SJCRH30 (cell line): ENCODE measurements at regions not wholly inside any gene's neighbourhood (a gene's known extent, or its start where the extent isn't known, plus 50 kb on each side); places are given as distances from the start of the nearest gene placed in this dataset.

Experiments
- DNase-seq, 2 experiments: peaks; one replicate each; pipeline ENCODE4 v3.0.0-alpha.2; 2015 to 2020
- H3K27ac ChIP-seq: fragments of 250-450 bp; sonication (Bioruptor Pico); 2 replicates; pipeline ENCODE4 v1.5.1; 2020; ENCODE audit warnings: mild to moderate bottlenecking, moderate library complexity
- H3K27me3 ChIP-seq: fragments of 250-450 bp; sonication (Bioruptor Pico); 2 replicates; pipeline ENCODE4 v1.5.1; 2020; ENCODE audit warnings: mild to moderate bottlenecking, moderate library complexity
- H3K36me3 ChIP-seq: fragments of 250-450 bp; sonication (Bioruptor Pico); 2 replicates; pipeline ENCODE4 v1.5.1; 2020; ENCODE audit warnings: mild to moderate bottlenecking, moderate library complexity
- H3K4me1 ChIP-seq: fragments of 250-450 bp; sonication (Bioruptor Pico); 2 replicates; pipeline ENCODE4 v1.5.1; 2020; ENCODE audit warnings: mild to moderate bottlenecking, moderate library complexity
- H3K4me3 ChIP-seq: fragments of 250-450 bp; sonication (Bioruptor Pico); 2 replicates; pipeline ENCODE4 v1.5.1; 2020; ENCODE audit warnings: mild to moderate bottlenecking, moderate library complexity
- H3K9me3 ChIP-seq: fragments of 250-450 bp; sonication (Bioruptor Pico); replicated peaks from 2 replicates; pipeline ENCODE4 v1.5.1; 2020; ENCODE audit warnings: mild to moderate bottlenecking, moderate library complexity

GRCh38 chr7:41809529-41809939, 106.6 kb upstream of the INHBA start:
- no peak overlapping the region for H3K4me3 ChIP-seq
- no peak overlapping the region for H3K27ac ChIP-seq
- no peaks in the 10 kb centered on the region for H3K36me3 ChIP-seq
- no peaks in the 10 kb centered on the region for H3K4me1 ChIP-seq
- no peaks in the 10 kb centered on the region; the same call in 1 of the 2 replicates for H3K27me3 ChIP-seq
- no peaks in the 10 kb centered on the region for H3K9me3 ChIP-seq
- DNase-seq = no peak

GRCh38 chr7:41809116-41809515, 106.2 kb upstream of the INHBA start:
- Histone ChIP-seq H3K36me3 (no peaks in the 10 kb centered on the region), H3K4me3 (no peak overlapping the region), H3K9me3 (no peaks in the 10 kb centered on the region), H3K27ac (no peak overlapping the region), H3K4me1 (no peaks in the 10 kb centered on the region), H3K27me3 (no peaks in the 10 kb centered on the region; the same call in 1 of the 2 replicates)
- no peak for DNase-seq

- Histone ChIP-seq H3K9me3 (no peaks in the 10 kb centered on the region), H3K27ac (no peak overlapping the region), H3K4me3 (no peak overlapping the region), H3K36me3 (no peaks in the 10 kb centered on the region), H3K27me3 (no peaks in the 10 kb centered on the region), H3K4me1 (no peaks in the 10 kb centered on the region)
- DNase-seq = no peak
Observed at GRCh38 chr7:41808541-41808940, 105.7 kb upstream of the INHBA start.

GRCh38 chr7:41803569-41803968, 100.7 kb upstream of the INHBA start:
- no peak overlapping the region for H3K4me3 ChIP-seq
- no peak overlapping the region for H3K27ac ChIP-seq
- H3K27me3 ChIP-seq = no peaks in the 10 kb centered on the region
- no peaks in the 10 kb centered on the region for H3K4me1 ChIP-seq
- H3K9me3 ChIP-seq = no peaks in the 10 kb centered on the region
- DNase-seq = no peak
- no peaks in the 10 kb centered on the region for H3K36me3 ChIP-seq

- H3K27me3 ChIP-seq = 0 out of 2 replicates have a peak, but pooled peaks cover 3% of the 10 kb centered on the region
- H3K4me1 ChIP-seq = no peaks in the 10 kb centered on the region
- H3K36me3 ChIP-seq = no peaks in the 10 kb centered on the region
- no peaks in the 10 kb centered on the region for H3K9me3 ChIP-seq
- no peak overlapping the region for H3K4me3 ChIP-seq
- no peak overlapping the region for H3K27ac ChIP-seq
- DNase-seq = no peak
Observed at GRCh38 chr7:41796331-41796730, 93.4 kb upstream of the INHBA start.

GRCh38 chr7:41795276-41795833, 92.5 kb upstream of the INHBA start:
- DNase-seq = no peak
- H3K27ac ChIP-seq = no peak overlapping the region
- H3K4me1 ChIP-seq = no peaks in the 10 kb centered on the region
- H3K36me3 ChIP-seq = no peaks in the 10 kb centered on the region
- 0 out of 2 replicates have a peak, but pooled peaks cover 3% of the 10 kb centered on the region for H3K27me3 ChIP-seq
- H3K9me3 ChIP-seq = no peaks in the 10 kb centered on the region
- H3K4me3 ChIP-seq = no peak overlapping the region

GRCh38 chr7:41793556-41793955, 90.7 kb upstream of the INHBA start:
- Histone ChIP-seq H3K36me3 (no peaks in the 10 kb centered on the region), H3K27me3 (0 out of 2 replicates have a peak, but pooled peaks cover 5% of the 10 kb centered on the region), H3K4me3 (no peak overlapping the region), H3K4me1 (no peaks in the 10 kb centered on the region), H3K9me3 (no peaks in the 10 kb centered on the region; the same call in 1 of the 2 replicates), H3K27ac (no peak overlapping the region)
- no peak for DNase-seq

- no peak for DNase-seq
- Histone ChIP-seq H3K9me3 (no peaks in the 10 kb centered on the region; the same call in 1 of the 2 replicates), H3K27ac (no peak overlapping the region), H3K4me1 (no peaks in the 10 kb centered on the region), H3K36me3 (no peaks in the 10 kb centered on the region), H3K27me3 (peaks cover 2% of the 10 kb centered on the region; the same call in 1 of the 2 replicates), H3K4me3 (no peak overlapping the region)
Observed at GRCh38 chr7:41792120-41792519, 89.2 kb upstream of the INHBA start.

GRCh38 chr7:41788556-41788955, 85.7 kb upstream of the INHBA start:
- no peak overlapping the region for H3K4me3 ChIP-seq
- H3K27ac ChIP-seq = no peak overlapping the region
- DNase-seq = no peak
- no peaks in the 10 kb centered on the region; the same call in 1 of the 2 replicates for H3K9me3 ChIP-seq
- no peaks in the 10 kb centered on the region for H3K4me1 ChIP-seq
- H3K27me3 ChIP-seq = peaks cover 2% of the 10 kb centered on the region
- H3K36me3 ChIP-seq = no peaks in the 10 kb centered on the region

GRCh38 chr7:41787651-41788350, 84.9 kb upstream of the INHBA start:
- no peaks in the 10 kb centered on the region; the same call in 1 of the 2 replicates for H3K9me3 ChIP-seq
- no peaks in the 10 kb centered on the region for H3K36me3 ChIP-seq
- H3K4me3 ChIP-seq = no peak overlapping the region
- H3K27me3 ChIP-seq = peaks cover 2% of the 10 kb centered on the region
- H3K27ac ChIP-seq = no peak overlapping the region
- H3K4me1 ChIP-seq = no peaks in the 10 kb centered on the region
- no peak for DNase-seq

GRCh38 chr7:41786944-41787343, 84.1 kb upstream of the INHBA start:
- Histone ChIP-seq H3K4me1 (no peaks in the 10 kb centered on the region), H3K27ac (no peak overlapping the region), H3K4me3 (no peak overlapping the region), H3K27me3 (peaks cover 2% of the 10 kb centered on the region), H3K9me3 (no peaks in the 10 kb centered on the region; the same call in 1 of the 2 replicates), H3K36me3 (no peaks in the 10 kb centered on the region)
- DNase-seq = no peak

GRCh38 chr7:41786404-41786803, 83.5 kb upstream of the INHBA start:
- H3K27me3 ChIP-seq = peaks cover 2% of the 10 kb centered on the region
- H3K4me1 ChIP-seq = no peaks in the 10 kb centered on the region
- H3K36me3 ChIP-seq = no peaks in the 10 kb centered on the region
- no peak overlapping the region for H3K4me3 ChIP-seq
- no peaks in the 10 kb centered on the region; the same call in 1 of the 2 replicates for H3K9me3 ChIP-seq
- H3K27ac ChIP-seq = no peak overlapping the region
- no peak for DNase-seq

GRCh38 chr7:41785840-41786239, 83.0 kb upstream of the INHBA start:
- no peak overlapping the region for H3K4me3 ChIP-seq
- DNase-seq = no peak
- no peaks in the 10 kb centered on the region for H3K36me3 ChIP-seq
- no peaks in the 10 kb centered on the region for H3K4me1 ChIP-seq
- peaks cover 2% of the 10 kb centered on the region for H3K27me3 ChIP-seq
- no peaks in the 10 kb centered on the region; the same call in 1 of the 2 replicates for H3K9me3 ChIP-seq
- no peak overlapping the region for H3K27ac ChIP-seq

- Histone ChIP-seq H3K4me1 (no peaks in the 10 kb centered on the region), H3K4me3 (no peak overlapping the region), H3K36me3 (no peaks in the 10 kb centered on the region), H3K9me3 (no peaks in the 10 kb centered on the region; the same call in 1 of the 2 replicates), H3K27ac (no peak overlapping the region), H3K27me3 (peaks cover 2% of the 10 kb centered on the region)
- no peak for DNase-seq
Observed at GRCh38 chr7:41785265-41785664, 82.4 kb upstream of the INHBA start.

- H3K27ac ChIP-seq = no peak overlapping the region
- no peak for DNase-seq
Observed at GRCh38 chr7:41779918-41780317, 77.0 kb upstream of the INHBA start.

More at GRCh38 chr7:41779918-41780317, 77.0 kb upstream of the INHBA start:
- Histone ChIP-seq H3K9me3 (no peaks in the 10 kb centered on the region), H3K4me1 (no peaks in the 10 kb centered on the region), H3K27me3 (no peaks in the 10 kb centered on the region; the same call in none of the 2 replicates), H3K36me3 (no peaks in the 10 kb centered on the region), H3K4me3 (no peak overlapping the region)
